Colonic mucosa (tissue), 4 donors: ENCODE measurements at regions not wholly inside any gene's neighbourhood (a gene's known extent, or its start where the extent isn't known, plus 50 kb on each side); places are given as distances from the start of the nearest gene placed in this dataset.

Experiments
- DNase-seq: peaks from one replicate; pipeline ENCODE4 v3.0.0-alpha.2; 2020
- H3K27ac ChIP-seq: fragments of 200-600 bp; one replicate; pipeline ENCODE4 v1.8.0; 2021
- H3K27me3 ChIP-seq: fragments of 200-600 bp; one replicate; pipeline ENCODE4 v1.8.0; 2021
- H3K36me3 ChIP-seq: fragments of 200-600 bp; one replicate; pipeline ENCODE4 v1.8.0; 2021
- H3K4me1 ChIP-seq: fragments of 200-600 bp; one replicate; pipeline ENCODE4 v1.8.0; 2021; ENCODE audit warnings: mild to moderate bottlenecking
- H3K4me3 ChIP-seq: fragments of 200-600 bp; one replicate; pipeline ENCODE4 v1.8.0; 2021
- H3K9ac ChIP-seq, 2 donors: one replicate each; pipeline ENCODE4 v1.7.0; 2013; ENCODE audit warnings: control low read depth in 2 of 2, low read depth in 2 of 2, low read length in 2 of 2
- H3K9me3 ChIP-seq: fragments of 200-600 bp; one replicate; pipeline ENCODE4 v1.8.0; 2021
- CTCF ChIP-seq: fragments of 200-600 bp; IDR thresholded peaks from one replicate; pipeline ENCODE4 v1.8.0; 2022; ENCODE audit warnings: antibody characterized with exemption, mild to moderate bottlenecking
- intact Hi-C: fragments of 100-400 bp; cut with DNase I; formaldehyde crosslinking; loops from one replicate; pipeline ENCODE4 v1.14.1; 2022
- donor health status: healthy.
- donor health status: DM: no; HTN: no; CAD: no.
- donor health status: DM: no; HTN: no; CAD: no.

- Histone ChIP-seq H3K4me3 (no peak overlapping the region), H3K27me3 (no peaks in the 10 kb centered on the region), H3K9ac (no peak overlapping the region), H3K27ac (no peak overlapping the region), H3K9me3 (no peaks in the 10 kb centered on the region), H3K4me1 (no peaks in the 10 kb centered on the region), H3K36me3 (no peaks in the 10 kb centered on the region)
- DNase-seq = no peak
- intact Hi-C loops = no loop called here
- no peak for TF ChIP-seq CTCF
These were observed 144.2 kb downstream of the TTC32 start for GRCh38 chr2:19757586-19757985.

GRCh38 chr2:19754907-19755306, 146.9 kb downstream of the TTC32 start:
- no peak for DNase-seq
- intact Hi-C loops = no loop called here
- Histone ChIP-seq H3K36me3 (no peaks in the 10 kb centered on the region), H3K4me3 (no peak overlapping the region), H3K9me3 (no peaks in the 10 kb centered on the region), H3K4me1 (no peaks in the 10 kb centered on the region), H3K27ac (no peak overlapping the region), H3K27me3 (no peaks in the 10 kb centered on the region), H3K9ac (no peak overlapping the region)
- TF ChIP-seq CTCF = no peak

GRCh38 chr2:19753818-19754217, 148.0 kb downstream of the TTC32 start:
- no peak overlapping the region for H3K9ac ChIP-seq
- TF ChIP-seq CTCF = no peak
- no peaks in the 10 kb centered on the region for H3K27me3 ChIP-seq
- DNase-seq = no peak
- H3K36me3 ChIP-seq = no peaks in the 10 kb centered on the region
- H3K4me3 ChIP-seq = no peak overlapping the region
- no peaks in the 10 kb centered on the region for H3K9me3 ChIP-seq
- no peaks in the 10 kb centered on the region for H3K4me1 ChIP-seq
- no peak overlapping the region for H3K27ac ChIP-seq
- intact Hi-C loops = no loop called here

GRCh38 chr2:19753314-19753713, 148.5 kb downstream of the TTC32 start:
- no peak overlapping the region for H3K27ac ChIP-seq
- H3K9me3 ChIP-seq = no peaks in the 10 kb centered on the region
- TF ChIP-seq CTCF = no peak
- H3K4me1 ChIP-seq = no peaks in the 10 kb centered on the region
- intact Hi-C loops = no loop called here
- H3K4me3 ChIP-seq = no peak overlapping the region
- no peaks in the 10 kb centered on the region for H3K36me3 ChIP-seq
- no peak overlapping the region for H3K9ac ChIP-seq
- no peak for DNase-seq
- H3K27me3 ChIP-seq = no peaks in the 10 kb centered on the region

GRCh38 chr2:19752500-19752899, 149.3 kb downstream of the TTC32 start:
- Histone ChIP-seq H3K27ac (no peak overlapping the region), H3K36me3 (no peaks in the 10 kb centered on the region), H3K9me3 (no peaks in the 10 kb centered on the region), H3K4me3 (no peak overlapping the region), H3K4me1 (no peaks in the 10 kb centered on the region), H3K9ac (no peak overlapping the region), H3K27me3 (no peaks in the 10 kb centered on the region)
- TF ChIP-seq CTCF = no peak
- no peak for DNase-seq
- intact Hi-C loops = no loop called here

- Histone ChIP-seq H3K9ac (no peak overlapping the region), H3K4me3 (no peak overlapping the region), H3K36me3 (no peaks in the 10 kb centered on the region), H3K27me3 (no peaks in the 10 kb centered on the region), H3K9me3 (no peaks in the 10 kb centered on the region), H3K4me1 (no peaks in the 10 kb centered on the region), H3K27ac (no peak overlapping the region)
- no peak for DNase-seq
- TF ChIP-seq CTCF = no peak
- intact Hi-C loops = no loop called here
These were observed 150.2 kb downstream of the TTC32 start for GRCh38 chr2:19751631-19752030.
